ENCODE measurements at regions not wholly inside any gene's neighbourhood (a gene's known extent, or its start where the extent isn't known, plus 50 kb on each side); places are given as distances from the start of the nearest gene placed in this dataset.

GRCh38 chr2:13545320-13545719, 828.6 kb downstream of the TRIB2 start:
- DNase-seq (ENCODE audit: low read depth), result peak; percentile 20
- TF ChIP-seq CTCF (IDR thresholded peaks at IDR 0.05; ENCODE audit: insufficient read depth, low read depth, low read length, missing control alignments), result no peak
- H3K4me3 ChIP-seq (ENCODE audit: low read depth, low read length), result no peak overlapping the region

GRCh38 chr2:13546131-13546530, 829.4 kb downstream of the TRIB2 start:
- TF ChIP-seq CTCF (IDR thresholded peaks at IDR 0.05; ENCODE audit: insufficient read depth, low read depth, low read length, missing control alignments), result no peak
- H3K4me3 ChIP-seq (ENCODE audit: low read depth, low read length), result no peak overlapping the region
- no peak for DNase-seq (ENCODE audit: low read depth)

GRCh38 chr2:13550285-13551231, 833.8 kb downstream of the TRIB2 start:
- TF ChIP-seq CTCF (IDR thresholded peaks at IDR 0.05; ENCODE audit: insufficient read depth, low read depth, low read length, missing control alignments), result no peak
- H3K4me3 ChIP-seq (ENCODE audit: low read depth, low read length), result peak overlapping the region; percentile 18; the same call in 1 of the 2 replicates
- peak; percentile 27 for DNase-seq (ENCODE audit: low read depth)

GRCh38 chr2:13558368-13558767, 841.6 kb downstream of the TRIB2 start:
- DNase-seq (ENCODE audit: low read depth), result peak; percentile 58
- no peak overlapping the region for H3K4me3 ChIP-seq (ENCODE audit: low read depth, low read length)
- no peak for TF ChIP-seq CTCF (IDR thresholded peaks at IDR 0.05; ENCODE audit: insufficient read depth, low read depth, low read length, missing control alignments)

- no peak for TF ChIP-seq CTCF (IDR thresholded peaks at IDR 0.05; ENCODE audit: insufficient read depth, low read depth, low read length, missing control alignments)
- peak; percentile 68 for DNase-seq (ENCODE audit: low read depth)
- no peak overlapping the region for H3K4me3 ChIP-seq (ENCODE audit: low read depth, low read length)
Observed at GRCh38 chr2:13560322-13560721, 843.6 kb downstream of the TRIB2 start.

GRCh38 chr2:13572466-13572865, 855.7 kb downstream of the TRIB2 start:
- DNase-seq (ENCODE audit: low read depth), result no peak
- TF ChIP-seq CTCF (IDR thresholded peaks at IDR 0.05; ENCODE audit: insufficient read depth, low read depth, low read length, missing control alignments), result no peak
- H3K4me3 ChIP-seq (ENCODE audit: low read depth, low read length), result no peak overlapping the region
